Tibial artery (tissue), 4 donors: ENCODE measurements at regions not wholly inside any gene's neighbourhood (a gene's known extent, or its start where the extent isn't known, plus 50 kb on each side); places are given as distances from the start of the nearest gene placed in this dataset.

Experiments
- DNase-seq, 2 donors: peaks; one replicate each; pipeline ENCODE4 v3.0.0-alpha.2; 2019
- H3K27ac ChIP-seq, 2 donors: fragments of 200-600 bp; sonication (generic) in 1 of 2; 1 replicate in 1 of 2; 2 replicates in 1 of 2; pipeline ENCODE4 v1.5.1; 2018 to 2019; ENCODE audit warnings: mild to moderate bottlenecking in 1 of 2
- H3K27me3 ChIP-seq, 2 donors: fragments of 200-600 bp; sonication (generic) in 1 of 2; one replicate each; pipeline versions ENCODE4 v1.5.1 to v1.6.0; 2016 to 2019
- H3K36me3 ChIP-seq, 3 donors: fragments of 200-600 bp; sonication (generic) in 2 of 3; one replicate each; pipeline ENCODE4 v1.5.1; 2016 to 2019; ENCODE audit warnings: mild to moderate bottlenecking in 2 of 3
- H3K4me1 ChIP-seq, 4 donors: fragments of 200-600 bp; sonication (generic) in 2 of 4; 1 replicate in 3 of 4; 2 replicates in 1 of 4; pipeline ENCODE4 v1.5.1; 2016 to 2019
- H3K4me3 ChIP-seq, 2 donors: fragments of 200-600 bp; sonication (generic) in 1 of 2; 1 replicate in 1 of 2; 2 replicates in 1 of 2; pipeline ENCODE4 v1.5.1; 2018 to 2019; ENCODE audit warnings: mild to moderate bottlenecking in 2 of 2
- H3K9me3 ChIP-seq, 3 donors: fragments of 200-600 bp; sonication (generic) in 1 of 3; one replicate each; pipeline ENCODE4 v1.5.1; 2016 to 2019
- intact Hi-C: fragments of 100-400 bp; cut with DNase I; formaldehyde crosslinking; loops from one replicate; pipeline ENCODE4 v1.15.0; 2023; ENCODE audit warnings: low total_unique reads
- TF ChIP-seq, protein P1 (sequence below), 2 experiments: fragments of 200-600 bp in 1 of 2; fragments of 450-650 bp in 1 of 2; IDR thresholded peaks; one replicate each; pipeline ENCODE4 v1.5.1; 2017 to 2019; ENCODE audit warnings: antibody characterized with exemption in 2 of 2, mild to moderate bottlenecking in 1 of 2, moderate library complexity in 1 of 2

DNA sequence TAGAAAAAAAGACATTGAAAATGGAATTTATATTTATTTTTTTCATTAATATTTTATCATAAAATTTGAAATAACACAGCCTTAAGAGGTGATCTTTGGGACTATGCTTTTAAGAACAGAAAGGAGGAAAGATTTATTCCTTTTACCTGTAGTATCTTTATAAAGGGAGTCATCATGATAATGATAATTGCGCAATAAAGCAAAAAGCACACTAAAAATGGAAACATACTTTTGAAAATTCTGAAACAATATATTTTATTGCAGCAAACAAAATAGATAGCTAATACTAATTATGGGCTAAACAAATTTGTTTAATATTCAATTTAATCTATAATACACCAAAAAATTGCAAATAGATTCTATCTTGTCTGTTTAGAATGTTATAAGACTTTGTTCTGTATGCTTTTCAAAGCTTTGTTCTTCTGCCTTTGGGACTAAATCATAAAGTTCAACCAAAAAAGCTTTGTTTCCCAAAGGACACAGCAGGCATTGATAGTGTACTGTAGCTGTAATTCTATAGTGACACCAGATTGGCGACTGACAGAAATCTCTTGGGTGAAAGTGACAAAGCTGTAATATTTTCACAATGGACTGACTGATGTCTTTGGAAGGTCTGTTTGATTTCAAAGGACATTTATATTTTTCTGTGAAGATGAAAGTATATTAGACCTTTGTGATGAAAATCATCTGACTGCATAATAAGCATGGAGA is 2156.6 kb upstream of the TENM3 start:
- Histone ChIP-seq H3K4me1 (no peaks in the 10 kb centered on the region), H3K4me3 (no peak overlapping the region), H3K27me3 (no peaks in the 10 kb centered on the region), H3K9me3 (no peaks in the 10 kb centered on the region), H3K36me3 (no peaks in the 10 kb centered on the region), H3K27ac (no peak overlapping the region)
- no peak for DNase-seq
- intact Hi-C loops, result no loop called here
- TF ChIP-seq, protein P1, sequence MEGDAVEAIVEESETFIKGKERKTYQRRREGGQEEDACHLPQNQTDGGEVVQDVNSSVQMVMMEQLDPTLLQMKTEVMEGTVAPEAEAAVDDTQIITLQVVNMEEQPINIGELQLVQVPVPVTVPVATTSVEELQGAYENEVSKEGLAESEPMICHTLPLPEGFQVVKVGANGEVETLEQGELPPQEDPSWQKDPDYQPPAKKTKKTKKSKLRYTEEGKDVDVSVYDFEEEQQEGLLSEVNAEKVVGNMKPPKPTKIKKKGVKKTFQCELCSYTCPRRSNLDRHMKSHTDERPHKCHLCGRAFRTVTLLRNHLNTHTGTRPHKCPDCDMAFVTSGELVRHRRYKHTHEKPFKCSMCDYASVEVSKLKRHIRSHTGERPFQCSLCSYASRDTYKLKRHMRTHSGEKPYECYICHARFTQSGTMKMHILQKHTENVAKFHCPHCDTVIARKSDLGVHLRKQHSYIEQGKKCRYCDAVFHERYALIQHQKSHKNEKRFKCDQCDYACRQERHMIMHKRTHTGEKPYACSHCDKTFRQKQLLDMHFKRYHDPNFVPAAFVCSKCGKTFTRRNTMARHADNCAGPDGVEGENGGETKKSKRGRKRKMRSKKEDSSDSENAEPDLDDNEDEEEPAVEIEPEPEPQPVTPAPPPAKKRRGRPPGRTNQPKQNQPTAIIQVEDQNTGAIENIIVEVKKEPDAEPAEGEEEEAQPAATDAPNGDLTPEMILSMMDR (IDR thresholded peaks at IDR 0.05), result no peak

DNA sequence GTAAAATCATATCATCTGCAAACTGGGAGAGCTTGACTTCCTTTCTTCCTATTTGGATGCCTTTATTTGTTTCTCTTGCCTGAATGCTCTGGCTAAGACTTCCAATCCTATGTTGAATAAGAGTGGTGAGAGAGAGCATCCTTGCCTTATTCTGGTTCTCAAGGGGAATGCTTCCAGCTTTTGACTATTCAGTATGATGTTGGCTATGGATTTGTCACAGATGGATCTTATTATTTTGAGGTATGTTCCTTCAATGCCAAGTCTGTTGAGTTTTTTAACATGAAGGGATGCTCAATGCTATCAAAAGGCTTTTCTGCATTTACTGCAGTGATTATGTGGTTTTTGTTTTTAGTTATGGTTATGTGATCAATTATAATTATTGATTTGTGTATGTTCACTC is 2144.6 kb upstream of the TENM3 start:
- no peaks in the 10 kb centered on the region for H3K36me3 ChIP-seq
- no peaks in the 10 kb centered on the region for H3K4me1 ChIP-seq
- H3K9me3 ChIP-seq, result no peaks in the 10 kb centered on the region
- DNase-seq, result no peak
- H3K27ac ChIP-seq, result no peak overlapping the region
- intact Hi-C loops, result no loop called here
- TF ChIP-seq, protein P1 (IDR thresholded peaks at IDR 0.05), result no peak
- no peak overlapping the region for H3K4me3 ChIP-seq
- H3K27me3 ChIP-seq, result no peaks in the 10 kb centered on the region

DNA sequence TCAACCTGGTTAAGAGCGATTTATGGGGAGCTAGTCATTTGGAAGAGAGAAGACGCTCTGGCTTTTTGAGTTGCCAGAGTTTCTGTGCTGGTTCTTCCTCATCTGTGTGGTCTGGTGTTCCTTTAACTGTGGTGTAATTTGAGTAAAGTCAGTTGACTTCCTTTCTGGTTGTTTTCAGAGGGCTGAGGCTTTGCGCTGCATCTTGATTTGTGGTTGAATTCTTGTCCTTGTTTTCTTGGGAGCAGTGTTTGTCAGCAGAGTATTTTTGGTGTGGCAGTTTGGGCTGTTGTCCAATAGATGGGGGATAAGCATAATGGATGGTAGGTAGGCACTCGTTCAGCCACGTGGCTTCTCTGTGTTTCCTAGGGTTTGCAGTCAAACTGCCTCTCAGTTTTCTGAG is 2143.2 kb upstream of the TENM3 start:
- TF ChIP-seq, protein P1 (IDR thresholded peaks at IDR 0.05), result no peak
- H3K4me1 ChIP-seq, result no peaks in the 10 kb centered on the region
- intact Hi-C loops, result no loop called here
- no peaks in the 10 kb centered on the region for H3K27me3 ChIP-seq
- H3K36me3 ChIP-seq, result no peaks in the 10 kb centered on the region
- H3K27ac ChIP-seq, result no peak overlapping the region
- H3K9me3 ChIP-seq, result no peaks in the 10 kb centered on the region
- DNase-seq, result no peak
- H3K4me3 ChIP-seq, result no peak overlapping the region

DNA sequence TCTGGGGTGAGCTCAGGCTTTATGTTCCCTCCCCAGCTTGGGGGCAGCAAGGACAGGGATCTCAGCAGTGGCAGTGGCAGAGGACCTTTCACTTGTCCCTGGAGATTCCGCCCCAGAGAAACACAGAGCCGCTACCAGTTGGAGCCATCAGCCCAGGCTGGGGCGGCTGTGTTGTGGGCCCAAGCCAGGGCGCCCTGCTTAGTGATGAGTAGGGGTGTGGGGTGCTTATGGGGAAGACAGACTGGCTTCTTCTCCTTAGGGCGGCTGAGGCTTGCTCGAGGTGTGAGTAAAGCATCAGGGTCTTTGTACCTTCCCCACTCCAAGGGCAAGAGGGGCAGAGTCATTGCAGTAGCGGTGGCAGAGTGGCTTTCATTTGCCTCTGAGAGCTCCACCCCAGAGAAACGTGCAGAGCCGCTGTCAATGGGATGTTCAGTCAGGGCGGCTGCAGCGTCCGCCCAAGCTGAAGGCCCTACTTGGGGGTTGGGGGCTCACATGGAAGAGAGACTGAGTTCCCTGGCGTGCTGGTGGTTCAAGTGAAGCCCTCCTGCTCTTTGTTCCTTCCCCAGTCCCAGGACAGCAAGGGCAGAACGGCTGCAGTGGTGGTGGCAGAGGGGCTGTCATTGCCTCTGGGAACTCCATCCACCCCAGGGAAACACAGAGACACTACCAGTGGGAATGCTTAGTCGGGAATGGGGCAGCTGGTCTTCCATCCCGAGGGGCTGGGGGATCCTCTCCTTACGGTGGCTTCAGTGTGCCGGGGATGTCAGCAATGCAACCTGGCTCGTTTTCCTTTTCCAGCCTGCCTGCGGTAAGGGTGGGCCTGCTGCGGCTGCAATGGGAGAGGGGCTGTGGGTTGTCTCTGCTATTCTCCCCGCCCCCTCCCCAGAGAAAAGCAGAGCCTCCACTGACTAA is 2142.5 kb upstream of the TENM3 start:
- H3K4me1 ChIP-seq, result no peaks in the 10 kb centered on the region
- TF ChIP-seq, protein P1 (IDR thresholded peaks at IDR 0.05), result no peak
- no peaks in the 10 kb centered on the region for H3K36me3 ChIP-seq
- no peak overlapping the region for H3K27ac ChIP-seq
- no peaks in the 10 kb centered on the region for H3K27me3 ChIP-seq
- H3K4me3 ChIP-seq, result no peak overlapping the region
- H3K9me3 ChIP-seq, result no peaks in the 10 kb centered on the region
- intact Hi-C loops, result no loop called here
- no peak for DNase-seq

DNA sequence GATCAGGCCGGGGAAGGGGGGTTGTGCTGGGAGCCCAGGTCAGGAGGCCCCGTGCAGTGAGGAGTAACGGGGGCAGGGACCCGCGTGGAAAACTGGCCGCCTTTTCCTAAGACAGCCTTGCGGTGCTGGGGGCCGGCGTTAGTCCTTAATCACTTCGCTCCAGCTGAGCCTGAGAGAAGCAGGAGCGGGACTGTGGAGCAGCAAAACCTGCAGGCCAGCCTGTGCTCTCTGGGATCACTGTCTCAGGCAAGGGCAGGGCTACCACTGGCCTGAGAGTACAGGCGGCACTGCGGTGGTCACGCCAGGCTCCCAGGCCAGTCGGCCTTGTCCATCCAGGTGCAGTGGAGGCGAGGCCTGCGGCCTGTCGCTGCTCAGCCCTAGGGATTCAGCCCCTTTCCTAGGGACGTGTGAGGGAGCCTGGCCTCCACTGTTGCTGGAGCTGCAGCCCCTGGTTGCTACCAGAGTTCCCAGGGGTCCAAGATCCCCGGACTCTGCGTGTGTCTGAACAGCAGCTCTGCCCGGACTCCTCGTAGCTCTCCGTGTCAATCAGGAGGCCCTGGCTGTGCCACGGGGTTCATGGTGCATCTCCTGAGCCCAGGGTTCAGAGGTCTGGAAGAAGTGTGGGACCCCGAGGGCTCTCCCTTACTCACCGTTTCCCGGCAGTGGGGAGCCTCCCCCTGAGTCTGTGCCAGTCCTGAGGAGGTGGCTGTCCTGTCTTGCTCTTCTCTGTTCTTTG is 2141.7 kb upstream of the TENM3 start:
- Histone ChIP-seq H3K27ac (no peak overlapping the region), H3K36me3 (no peaks in the 10 kb centered on the region), H3K27me3 (no peaks in the 10 kb centered on the region), H3K9me3 (no peaks in the 10 kb centered on the region), H3K4me3 (no peak overlapping the region), H3K4me1 (no peaks in the 10 kb centered on the region)
- intact Hi-C loops, result no loop called here
- DNase-seq, result no peak
- TF ChIP-seq, protein P1 (IDR thresholded peaks at IDR 0.05), result no peak
